PFSK-1 (cell line): ENCODE measurements at regions not wholly inside any gene's neighbourhood (a gene's known extent, or its start where the extent isn't known, plus 50 kb on each side); places are given as distances from the start of the nearest gene placed in this dataset.

Source experiments
- FOXP2 ChIP-seq: optimal IDR thresholded peaks from 2 replicates; pipeline ENCODE3; 2011; ENCODE audit warnings: borderline replicate concordance, control low read depth, inconsistent platforms; ENCODE audit not compliant: insufficient read depth; ENCODE audit errors: extremely low read length, extremely low read depth
- POLR2AphosphoS5 ChIP-seq: IDR thresholded peaks from 2 replicates; pipeline ENCODE4 v1.6.1; 2012; ENCODE audit warnings: low read depth, mild to moderate bottlenecking, control low read depth, low read length, moderate library complexity
- SIN3A ChIP-seq: IDR thresholded peaks from 2 replicates; pipeline ENCODE4 v1.6.1; 2012; ENCODE audit warnings: mild to moderate bottlenecking, low read length, moderate library complexity, borderline replicate concordance; ENCODE audit not compliant: insufficient read depth
- TAF1 ChIP-seq: IDR thresholded peaks from 2 replicates; pipeline ENCODE4 v1.6.1; 2012; ENCODE audit warnings: low read length, control low read depth, borderline replicate concordance; ENCODE audit not compliant: insufficient read depth
- TF ChIP-seq, protein P1 (sequence below), 2 experiments: IDR thresholded peaks; 2 replicates each; pipeline versions ENCODE4 v1.6.1 to v1.8.0; 2011 to 2012; ENCODE audit warnings: low read depth in 2 of 2, low read length in 2 of 2, control low read depth in 1 of 2, inconsistent platforms in 1 of 2, mild to moderate bottlenecking in 1 of 2, moderate library complexity in 1 of 2; ENCODE audit not compliant: insufficient read depth in 1 of 2

DNA sequence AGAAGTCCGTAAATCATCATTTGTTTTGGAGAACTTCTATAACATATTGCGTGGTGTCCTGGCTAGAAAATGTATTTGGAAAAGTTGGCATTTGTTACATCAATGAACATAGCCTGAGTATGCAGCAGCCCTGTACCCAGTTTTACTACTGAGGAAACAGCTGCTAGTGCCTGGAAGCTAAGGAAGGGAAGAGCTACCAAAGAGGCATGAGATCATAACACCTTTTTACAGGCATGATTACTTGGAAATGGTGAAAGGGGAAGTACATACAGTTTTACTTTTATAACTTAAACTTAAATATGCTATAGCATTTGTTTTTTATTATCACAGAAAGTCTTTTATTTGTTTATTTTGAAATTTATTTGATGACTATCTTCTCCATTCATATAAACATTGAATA, 128.4 kb upstream of the MC4R start:
- TF ChIP-seq, protein P1, sequence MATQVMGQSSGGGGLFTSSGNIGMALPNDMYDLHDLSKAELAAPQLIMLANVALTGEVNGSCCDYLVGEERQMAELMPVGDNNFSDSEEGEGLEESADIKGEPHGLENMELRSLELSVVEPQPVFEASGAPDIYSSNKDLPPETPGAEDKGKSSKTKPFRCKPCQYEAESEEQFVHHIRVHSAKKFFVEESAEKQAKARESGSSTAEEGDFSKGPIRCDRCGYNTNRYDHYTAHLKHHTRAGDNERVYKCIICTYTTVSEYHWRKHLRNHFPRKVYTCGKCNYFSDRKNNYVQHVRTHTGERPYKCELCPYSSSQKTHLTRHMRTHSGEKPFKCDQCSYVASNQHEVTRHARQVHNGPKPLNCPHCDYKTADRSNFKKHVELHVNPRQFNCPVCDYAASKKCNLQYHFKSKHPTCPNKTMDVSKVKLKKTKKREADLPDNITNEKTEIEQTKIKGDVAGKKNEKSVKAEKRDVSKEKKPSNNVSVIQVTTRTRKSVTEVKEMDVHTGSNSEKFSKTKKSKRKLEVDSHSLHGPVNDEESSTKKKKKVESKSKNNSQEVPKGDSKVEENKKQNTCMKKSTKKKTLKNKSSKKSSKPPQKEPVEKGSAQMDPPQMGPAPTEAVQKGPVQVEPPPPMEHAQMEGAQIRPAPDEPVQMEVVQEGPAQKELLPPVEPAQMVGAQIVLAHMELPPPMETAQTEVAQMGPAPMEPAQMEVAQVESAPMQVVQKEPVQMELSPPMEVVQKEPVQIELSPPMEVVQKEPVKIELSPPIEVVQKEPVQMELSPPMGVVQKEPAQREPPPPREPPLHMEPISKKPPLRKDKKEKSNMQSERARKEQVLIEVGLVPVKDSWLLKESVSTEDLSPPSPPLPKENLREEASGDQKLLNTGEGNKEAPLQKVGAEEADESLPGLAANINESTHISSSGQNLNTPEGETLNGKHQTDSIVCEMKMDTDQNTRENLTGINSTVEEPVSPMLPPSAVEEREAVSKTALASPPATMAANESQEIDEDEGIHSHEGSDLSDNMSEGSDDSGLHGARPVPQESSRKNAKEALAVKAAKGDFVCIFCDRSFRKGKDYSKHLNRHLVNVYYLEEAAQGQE (IDR thresholded peaks at IDR 0.05; ENCODE audit: insufficient read depth in 1 of 2, low read depth in 2 of 2, low read length in 2 of 2) = no peak
- TF ChIP-seq FOXP2 (no peak), TAF1 (no peak), SIN3A (no peak), POLR2AphosphoS5 (no peak)

DNA sequence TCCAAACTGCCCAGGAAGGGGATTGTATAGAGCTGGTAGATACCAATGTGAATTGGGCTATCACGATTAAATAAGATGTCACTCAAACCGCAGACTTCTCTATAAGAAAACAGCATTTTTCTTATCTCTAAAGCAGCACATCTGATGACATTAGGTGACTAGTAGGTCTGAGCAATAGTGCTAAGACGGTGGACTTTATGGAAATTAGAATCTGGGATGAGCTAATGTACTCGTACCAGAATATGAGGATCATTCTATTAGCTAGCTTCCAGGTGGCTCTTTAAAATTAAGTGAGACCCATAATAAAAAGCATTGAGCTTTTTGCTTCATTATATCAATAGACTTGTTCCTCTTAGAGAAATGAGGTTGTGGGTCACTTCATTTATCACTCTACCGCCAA, 130.0 kb upstream of the MC4R start:
- TF ChIP-seq SIN3A (no peak), POLR2AphosphoS5 (no peak)
- TF ChIP-seq, protein P1 (IDR thresholded peaks at IDR 0.05; ENCODE audit: insufficient read depth in 1 of 2, low read depth in 2 of 2, low read length in 2 of 2) = no peak

DNA sequence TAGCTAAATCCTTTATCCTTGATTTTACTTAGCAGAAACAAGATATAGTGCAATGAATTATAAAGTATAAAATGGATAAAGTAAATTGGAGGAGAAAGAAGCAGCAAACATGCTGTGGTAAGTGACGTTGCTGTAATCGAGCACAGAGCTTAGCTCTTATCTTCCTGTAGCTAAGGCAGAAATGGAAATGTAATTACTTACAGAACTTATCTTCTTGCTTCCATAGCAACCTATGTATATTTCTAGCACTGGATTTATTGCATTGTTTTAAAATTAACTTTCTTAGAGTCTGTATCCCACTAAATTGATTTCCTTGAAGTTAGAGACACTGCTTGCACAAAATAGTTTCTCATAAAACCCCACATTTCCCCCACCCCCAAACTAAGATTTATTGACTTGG, 130.6 kb upstream of the MC4R start:
- TF ChIP-seq FOXP2 (no peak), SIN3A (no peak), POLR2AphosphoS5 (no peak), TAF1 (no peak)
- TF ChIP-seq, protein P1 (IDR thresholded peaks at IDR 0.05; ENCODE audit: insufficient read depth in 1 of 2, low read depth in 2 of 2, low read length in 2 of 2) = no peak

DNA sequence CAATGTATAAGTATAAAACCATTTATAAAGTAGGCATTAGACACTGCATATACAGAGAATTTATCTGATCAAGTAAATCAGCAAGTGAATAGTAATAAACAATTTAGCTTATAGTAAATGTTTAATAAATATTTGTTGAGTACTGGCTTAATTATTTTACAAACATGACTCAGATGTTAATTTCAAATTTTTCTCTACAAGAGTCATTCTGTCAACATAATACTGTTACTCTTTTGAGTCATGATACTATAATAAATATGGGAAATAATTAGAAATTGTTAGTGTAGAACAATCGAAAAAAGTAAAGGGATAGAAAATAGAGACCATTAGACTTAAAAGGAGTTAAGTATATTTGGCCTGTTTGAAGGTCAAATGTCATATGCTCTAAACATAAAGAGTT, 133.6 kb upstream of the MC4R start:
- no peak for TF ChIP-seq TAF1
- no peak for TF ChIP-seq FOXP2

DNA sequence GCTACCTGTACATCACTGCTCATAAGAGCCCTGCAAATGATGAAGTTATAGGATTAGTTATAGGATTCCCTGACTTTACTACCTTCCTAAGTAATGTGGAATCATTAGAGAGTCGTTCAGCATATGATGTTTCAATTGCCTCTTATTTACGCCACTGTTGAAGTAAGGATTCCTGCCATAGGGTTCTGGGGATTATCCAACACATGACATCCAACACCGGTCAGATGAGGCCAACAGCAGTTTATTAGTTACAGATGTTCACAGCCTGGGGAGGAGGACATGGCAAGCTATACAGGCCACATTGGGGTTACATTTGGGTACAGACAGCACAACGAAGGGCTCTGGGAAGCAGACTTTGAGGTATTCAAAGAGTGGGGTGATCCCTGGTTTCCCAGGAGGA, 134.1 kb upstream of the MC4R start:
- TF ChIP-seq TAF1 (no peak), FOXP2 (no peak), SIN3A (no peak), POLR2AphosphoS5 (no peak)
- TF ChIP-seq, protein P1 (IDR thresholded peaks at IDR 0.05; ENCODE audit: insufficient read depth in 1 of 2, low read depth in 2 of 2, low read length in 2 of 2) = no peak
